ENCODE measurements at regions not wholly inside any gene's neighbourhood (a gene's known extent, or its start where the extent isn't known, plus 50 kb on each side); places are given as distances from the start of the nearest gene placed in this dataset.
"Not testable (repeated sequence)": the region's sequence is repeated elsewhere in the genome, so short reads cannot be mapped to it uniquely, and the experiment has no call there.

GRCh38 chr15:79778378-79778990 is 118.3 kb downstream of the MTHFS start:
- no peaks in the 10 kb centered on the region for H3K27me3 ChIP-seq (ENCODE audit: insufficient read depth, low read depth, severe bottlenecking)

GRCh38 chr15:79779746-79780145 is 117.1 kb downstream of the MTHFS start:
- peak; percentile 22 for DNase-seq

More at GRCh38 chr15:79778378-79778990, 118.3 kb downstream of the MTHFS start:
- TF ChIP-seq CTCF (IDR thresholded peaks at IDR 0.05; ENCODE audit: low read depth, low read length), result no peak
- DNase-seq, result no peak
- Histone ChIP-seq H3K27ac (no peak overlapping the region), H3K4me3 (ENCODE audit: low read depth, low read length) (no peak overlapping the region), H3K36me3 (no peaks in the 10 kb centered on the region), H3K9me3 (ENCODE audit: severe bottlenecking) (no peaks in the 10 kb centered on the region)

GRCh38 chr15:79782307-79782706 is 114.5 kb downstream of the MTHFS start:
- not testable (repeated sequence) for H3K9me3 ChIP-seq (ENCODE audit: severe bottlenecking); H3K4me3 ChIP-seq (ENCODE audit: low read depth, low read length); H3K27ac ChIP-seq; DNase-seq; H3K36me3 ChIP-seq; H3K27me3 ChIP-seq (ENCODE audit: insufficient read depth, low read depth, severe bottlenecking)

More at GRCh38 chr15:79779746-79780145, 117.1 kb downstream of the MTHFS start:
- Histone ChIP-seq H3K27ac (no peak overlapping the region), H3K9me3 (ENCODE audit: severe bottlenecking) (no peaks in the 10 kb centered on the region), H3K4me3 (ENCODE audit: low read depth, low read length) (no peak overlapping the region), H3K36me3 (no peaks in the 10 kb centered on the region), H3K27me3 (ENCODE audit: insufficient read depth, low read depth, severe bottlenecking) (no peaks in the 10 kb centered on the region)
- no peak for TF ChIP-seq CTCF (IDR thresholded peaks at IDR 0.05; ENCODE audit: low read depth, low read length)

All from WERI-Rb-1 (cell line).